OCI-LY7 (cell line): ENCODE measurements at regions not wholly inside any gene's neighbourhood (a gene's known extent, or its start where the extent isn't known, plus 50 kb on each side); places are given as distances from the start of the nearest gene placed in this dataset.

Experiments
- BruUV-seq: library from RNA; stranded (reverse); fragments of 400-500 nt; replicated peaks from 2 replicates; lab custom pipeline; 2021; lab: Mats Ljungman, UMichigan
- CTCF ChIA-PET: fragments of 300-600 bp; sonication (Branson Sonifier 250); formaldehyde crosslinking; loops from one replicate; lab custom pipeline; 2022; ENCODE audit warnings: antibody characterized with exemption; ENCODE audit not compliant: unreplicated experiment; lab: Charles Lee
- POLR2A ChIA-PET: fragments of 300-600 bp; sonication (Branson Sonifier 250); formaldehyde crosslinking; loops from one replicate; lab custom pipeline; 2022; ENCODE audit warnings: antibody characterized with exemption; lab: Charles Lee
- DNase-seq: peaks from one replicate; pipeline ENCODE4 v3.0.0-alpha.2; 2015; ENCODE audit warnings: low spot score
- H2AFZ ChIP-seq: fragments of 200-600 bp; sonication (generic), shearing (Covaris generic); 2 replicates; pipeline ENCODE4 v1.6.1; 2014; ENCODE audit warnings: mild to moderate bottlenecking, antibody characterized with exemption, low read length, moderate library complexity
- H3K27ac ChIP-seq: fragments of 200-600 bp; sonication (generic); 2 replicates; pipeline ENCODE4 v1.5.1; 2014; ENCODE audit warnings: mixed run types, low read depth, mild to moderate bottlenecking, moderate library complexity, low read length, inconsistent platforms; ENCODE audit not compliant: poor library complexity, severe bottlenecking
- H3K36me3 ChIP-seq: fragments of 200-600 bp; sonication (generic); 2 replicates; pipeline ENCODE4 v1.6.1; 2014; ENCODE audit warnings: mild to moderate bottlenecking, antibody characterized with exemption, low read length, moderate library complexity, mixed read lengths; ENCODE audit not compliant: insufficient read depth
- H3K4me1 ChIP-seq: fragments of 200-600 bp; sonication (generic); 2 replicates; pipeline ENCODE4 v1.5.1; 2014; ENCODE audit warnings: mild to moderate bottlenecking, low read length; ENCODE audit not compliant: insufficient read depth, poor library complexity, severe bottlenecking
- H3K4me2 ChIP-seq: fragments of 200-600 bp; sonication (generic); 2 replicates; pipeline ENCODE4 v1.6.1; 2014; ENCODE audit warnings: mild to moderate bottlenecking, low read length
- H3K4me3 ChIP-seq: fragments of 200-600 bp; sonication (generic); 2 replicates; pipeline ENCODE4 v1.5.1; 2014; ENCODE audit warnings: mild to moderate bottlenecking, low read depth, low read length; ENCODE audit not compliant: poor library complexity, severe bottlenecking
- H3K79me2 ChIP-seq: fragments of 200-600 bp; sonication (generic); 2 replicates; pipeline ENCODE4 v1.6.1; 2016; ENCODE audit warnings: low read depth, mild to moderate bottlenecking, low read length, moderate library complexity, mixed read lengths; ENCODE audit not compliant: insufficient read depth
- H3K9me2 ChIP-seq: fragments of 200-600 bp; sonication (generic); 2 replicates; pipeline ENCODE4 v1.6.1; 2016; ENCODE audit warnings: mild to moderate bottlenecking, low read length, mixed read lengths; ENCODE audit not compliant: insufficient read depth
- H3K9me3 ChIP-seq: fragments of 200-600 bp; sonication (generic); 2 replicates; pipeline ENCODE4 v1.6.1; 2014; ENCODE audit warnings: mild to moderate bottlenecking, mixed run types, low read length, mixed read lengths
- H4K20me1 ChIP-seq: fragments of 200-600 bp; sonication (generic); 2 replicates; pipeline ENCODE4 v1.6.1; 2014; ENCODE audit warnings: mild to moderate bottlenecking, antibody characterized with exemption, low read length, moderate library complexity, mixed read lengths; ENCODE audit not compliant: insufficient read depth
- EZH2phosphoT487 ChIP-seq: fragments of 200-600 bp; sonication (generic); IDR thresholded peaks from 2 replicates; pipeline ENCODE4 v1.6.1; 2018; ENCODE audit warnings: low read depth, borderline replicate concordance, mild to moderate bottlenecking, mixed run types, antibody characterized with exemption, low read length, moderate library complexity, mixed read lengths
- intact Hi-C: fragments of 100-400 bp; cut with micrococcal nuclease; formaldehyde crosslinking; loops from one replicate; pipeline ENCODE4 v1.10.0; 2022; ENCODE audit not compliant: unreplicated experiment
- TF ChIP-seq, protein P1 (sequence below): fragments of 200-600 bp; sonication (generic); conservative IDR thresholded peaks from 2 replicates; pipeline ENCODE4 v1.5.1; 2014; ENCODE audit warnings: mild to moderate bottlenecking, antibody characterized with exemption, low read length, moderate library complexity, mixed read lengths

DNA sequence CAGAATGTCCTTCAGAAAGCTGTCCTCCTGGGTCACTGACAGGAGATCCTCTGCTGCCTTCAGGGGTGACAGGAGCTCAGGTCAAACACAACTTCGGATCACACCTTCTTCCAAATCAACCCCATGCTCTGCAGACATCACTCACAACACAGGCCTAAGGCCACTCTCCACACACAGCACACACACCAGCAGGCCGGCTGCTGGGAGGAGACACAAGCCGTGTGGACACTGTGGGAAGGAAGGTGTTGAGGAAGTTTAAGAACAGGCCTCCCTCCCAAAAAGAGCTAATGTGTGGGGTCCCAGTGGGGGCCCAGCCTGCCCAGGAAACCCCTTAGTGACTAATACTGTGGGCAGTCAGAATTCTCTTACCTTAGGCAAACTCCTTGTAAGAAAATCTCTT lies 290.3 kb upstream of the ID2 start:
- no peaks in the 10 kb centered on the region for H3K9me2 ChIP-seq
- no peak overlapping the region for H3K4me3 ChIP-seq
- no peak for DNase-seq
- no peak overlapping the region for H2AFZ ChIP-seq
- no peak for TF ChIP-seq EZH2phosphoT487
- TF ChIP-seq, protein P1, sequence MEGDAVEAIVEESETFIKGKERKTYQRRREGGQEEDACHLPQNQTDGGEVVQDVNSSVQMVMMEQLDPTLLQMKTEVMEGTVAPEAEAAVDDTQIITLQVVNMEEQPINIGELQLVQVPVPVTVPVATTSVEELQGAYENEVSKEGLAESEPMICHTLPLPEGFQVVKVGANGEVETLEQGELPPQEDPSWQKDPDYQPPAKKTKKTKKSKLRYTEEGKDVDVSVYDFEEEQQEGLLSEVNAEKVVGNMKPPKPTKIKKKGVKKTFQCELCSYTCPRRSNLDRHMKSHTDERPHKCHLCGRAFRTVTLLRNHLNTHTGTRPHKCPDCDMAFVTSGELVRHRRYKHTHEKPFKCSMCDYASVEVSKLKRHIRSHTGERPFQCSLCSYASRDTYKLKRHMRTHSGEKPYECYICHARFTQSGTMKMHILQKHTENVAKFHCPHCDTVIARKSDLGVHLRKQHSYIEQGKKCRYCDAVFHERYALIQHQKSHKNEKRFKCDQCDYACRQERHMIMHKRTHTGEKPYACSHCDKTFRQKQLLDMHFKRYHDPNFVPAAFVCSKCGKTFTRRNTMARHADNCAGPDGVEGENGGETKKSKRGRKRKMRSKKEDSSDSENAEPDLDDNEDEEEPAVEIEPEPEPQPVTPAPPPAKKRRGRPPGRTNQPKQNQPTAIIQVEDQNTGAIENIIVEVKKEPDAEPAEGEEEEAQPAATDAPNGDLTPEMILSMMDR = no peak
- H4K20me1 ChIP-seq = no peaks in the 10 kb centered on the region
- peaks cover 9% of the 10 kb centered on the region; the same call in 1 of the 2 replicates for H3K36me3 ChIP-seq
- POLR2A ChIA-PET = interaction anchor here (0.6 to 1.4 kb wide), 5 partner anchors 10 to 976 kb away, joined by 3 to 5 read pairs (median 3); no protein-coding TSS in a partner anchor
- no TSS peak for BruUV-seq
- no peaks in the 10 kb centered on the region for H3K9me3 ChIP-seq
- H3K4me1 ChIP-seq = no peaks in the 10 kb centered on the region
- no peak overlapping the region for H3K4me2 ChIP-seq
- no peak overlapping the region for H3K27ac ChIP-seq
- CTCF ChIA-PET = no interaction called here
- intact Hi-C loops = no loop called here
- H3K79me2 ChIP-seq = no peaks in the 10 kb centered on the region

- no peak for TF ChIP-seq EZH2phosphoT487
- TF ChIP-seq, protein P1 = no peak
- Histone ChIP-seq H3K79me2 (no peaks in the 10 kb centered on the region), H3K4me3 (no peak overlapping the region), H3K9me3 (no peaks in the 10 kb centered on the region), H3K4me2 (no peak overlapping the region), H3K36me3 (peaks cover 9% of the 10 kb centered on the region; the same call in 1 of the 2 replicates), H4K20me1 (no peaks in the 10 kb centered on the region), H3K27ac (no peak overlapping the region), H3K9me2 (no peaks in the 10 kb centered on the region), H2AFZ (no peak overlapping the region), H3K4me1 (no peaks in the 10 kb centered on the region)
- CTCF ChIA-PET = no interaction called here
- no peak for DNase-seq
- BruUV-seq = no TSS peak
- intact Hi-C loops = no loop called here
- POLR2A ChIA-PET = interaction anchor here (1.2 to 1.4 kb wide), 2 partner anchors 11 to 12 kb away, joined by 3 to 5 read pairs; no protein-coding TSS in a partner anchor
Measured at GRCh38 chr2:8392098-8392866, 289.6 kb upstream of the ID2 start.

DNA sequence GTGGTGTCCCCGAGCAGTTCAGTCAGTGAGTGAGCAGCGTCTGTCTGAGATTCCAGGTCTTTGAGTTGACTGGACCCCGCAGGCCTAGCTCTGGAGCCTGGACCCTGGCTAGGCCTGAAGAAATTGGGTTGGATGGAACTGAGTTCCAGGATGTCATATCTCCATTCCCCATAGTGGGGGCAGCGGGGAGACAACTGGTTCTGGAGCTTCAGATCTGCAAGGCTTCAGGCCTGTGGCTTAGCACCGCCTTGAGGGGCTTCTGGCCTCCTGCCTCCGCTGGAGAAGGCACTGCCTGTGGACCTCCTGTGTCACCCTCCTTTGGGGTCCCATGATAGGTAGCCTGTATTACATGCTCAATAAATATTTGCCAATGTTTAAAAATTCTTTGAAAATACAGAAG lies 288.4 kb upstream of the ID2 start:
- TF ChIP-seq EZH2phosphoT487 = no peak
- TF ChIP-seq, protein P1 = no peak
- intact Hi-C loops = no loop called here
- no TSS peak for BruUV-seq
- no peak for DNase-seq
- Histone ChIP-seq H3K36me3 (peaks cover 4% of the 10 kb centered on the region; the same call in 1 of the 2 replicates), H3K4me1 (no peaks in the 10 kb centered on the region), H4K20me1 (no peaks in the 10 kb centered on the region), H3K79me2 (no peaks in the 10 kb centered on the region), H3K4me3 (no peak overlapping the region), H3K9me3 (no peaks in the 10 kb centered on the region), H2AFZ (no peak overlapping the region), H3K9me2 (no peaks in the 10 kb centered on the region), H3K27ac (no peak overlapping the region), H3K4me2 (no peak overlapping the region)
- ChIA-PET CTCF (interaction anchor here (0.6 kb wide), 1 partner anchor 123 kb away, joined by 3 read pairs; no protein-coding TSS in a partner anchor), POLR2A (interaction anchor here (0.5 to 1.0 kb wide), 3 partner anchors 14 to 746 kb away, joined by 3 to 4 read pairs (median 3); no protein-coding TSS in a partner anchor)
